ENCODE measurements at regions not wholly inside any gene's neighbourhood (a gene's known extent, or its start where the extent isn't known, plus 50 kb on each side); places are given as distances from the start of the nearest gene placed in this dataset.

- Histone ChIP-seq H3K4me2 (no peak overlapping the region), H3K36me3 (ENCODE audit: low read depth) (no peaks in the 10 kb centered on the region), H4K20me1 (ENCODE audit: insufficient read depth) (no peaks in the 10 kb centered on the region), H3K79me2 (ENCODE audit: low read depth) (no peaks in the 10 kb centered on the region), H3K9me2 (ENCODE audit: insufficient read depth) (no peaks in the 10 kb centered on the region), H3K27me3 (ENCODE audit: insufficient read depth, low read depth) (no peaks in the 10 kb centered on the region), H3K4me3 (no peak overlapping the region), H3K9me3 (ENCODE audit: insufficient read depth, low read depth) (no peaks in the 10 kb centered on the region), H3K4me1 (replicated peaks; ENCODE audit: insufficient read depth) (no peaks in the 10 kb centered on the region), H2AFZ (no peak overlapping the region), H3F3A (ENCODE audit: insufficient read depth, low read depth) (no peaks in the 10 kb centered on the region), H3K27ac (no peak overlapping the region)
- TF ChIP-seq, protein P1, sequence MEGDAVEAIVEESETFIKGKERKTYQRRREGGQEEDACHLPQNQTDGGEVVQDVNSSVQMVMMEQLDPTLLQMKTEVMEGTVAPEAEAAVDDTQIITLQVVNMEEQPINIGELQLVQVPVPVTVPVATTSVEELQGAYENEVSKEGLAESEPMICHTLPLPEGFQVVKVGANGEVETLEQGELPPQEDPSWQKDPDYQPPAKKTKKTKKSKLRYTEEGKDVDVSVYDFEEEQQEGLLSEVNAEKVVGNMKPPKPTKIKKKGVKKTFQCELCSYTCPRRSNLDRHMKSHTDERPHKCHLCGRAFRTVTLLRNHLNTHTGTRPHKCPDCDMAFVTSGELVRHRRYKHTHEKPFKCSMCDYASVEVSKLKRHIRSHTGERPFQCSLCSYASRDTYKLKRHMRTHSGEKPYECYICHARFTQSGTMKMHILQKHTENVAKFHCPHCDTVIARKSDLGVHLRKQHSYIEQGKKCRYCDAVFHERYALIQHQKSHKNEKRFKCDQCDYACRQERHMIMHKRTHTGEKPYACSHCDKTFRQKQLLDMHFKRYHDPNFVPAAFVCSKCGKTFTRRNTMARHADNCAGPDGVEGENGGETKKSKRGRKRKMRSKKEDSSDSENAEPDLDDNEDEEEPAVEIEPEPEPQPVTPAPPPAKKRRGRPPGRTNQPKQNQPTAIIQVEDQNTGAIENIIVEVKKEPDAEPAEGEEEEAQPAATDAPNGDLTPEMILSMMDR (conservative IDR thresholded peaks at IDR 0.05) = no peak
- TF ChIP-seq EZH2 (IDR thresholded peaks at IDR 0.05; ENCODE audit: low read depth) = no peak
- ChIA-PET CTCF (no interaction called here), POLR2A (ENCODE audit: unreplicated experiment) (no interaction called here)
- no peak for DNase-seq
- intact Hi-C loops (cut with micrococcal nuclease; ENCODE audit: unreplicated experiment) = no loop called here
- no TSS peak for BruUV-seq (replicated peaks)
These were observed 71.7 kb upstream of the PRMT6 start for GRCh38 chr1:106984801-106985200.

GRCh38 chr1:106986603-106987002 is 69.9 kb upstream of the PRMT6 start:
- Histone ChIP-seq H2AFZ (no peak overlapping the region), H3K4me3 (no peak overlapping the region), H4K20me1 (ENCODE audit: insufficient read depth) (no peaks in the 10 kb centered on the region), H3K4me1 (replicated peaks; ENCODE audit: insufficient read depth) (no peaks in the 10 kb centered on the region), H3F3A (ENCODE audit: insufficient read depth, low read depth) (no peaks in the 10 kb centered on the region), H3K9me3 (ENCODE audit: insufficient read depth, low read depth) (no peaks in the 10 kb centered on the region), H3K27me3 (ENCODE audit: insufficient read depth, low read depth) (no peaks in the 10 kb centered on the region), H3K9me2 (ENCODE audit: insufficient read depth) (no peaks in the 10 kb centered on the region), H3K4me2 (no peak overlapping the region), H3K27ac (no peak overlapping the region), H3K36me3 (ENCODE audit: low read depth) (no peaks in the 10 kb centered on the region), H3K79me2 (ENCODE audit: low read depth) (no peaks in the 10 kb centered on the region)
- intact Hi-C loops (cut with micrococcal nuclease; ENCODE audit: unreplicated experiment) = no loop called here
- no peak for TF ChIP-seq EZH2 (IDR thresholded peaks at IDR 0.05; ENCODE audit: low read depth)
- TF ChIP-seq, protein P1 (conservative IDR thresholded peaks at IDR 0.05) = no peak
- CTCF ChIA-PET = no interaction called here
- POLR2A ChIA-PET (ENCODE audit: unreplicated experiment) = no interaction called here
- DNase-seq = no peak
- BruUV-seq (replicated peaks) = no TSS peak

DNA sequence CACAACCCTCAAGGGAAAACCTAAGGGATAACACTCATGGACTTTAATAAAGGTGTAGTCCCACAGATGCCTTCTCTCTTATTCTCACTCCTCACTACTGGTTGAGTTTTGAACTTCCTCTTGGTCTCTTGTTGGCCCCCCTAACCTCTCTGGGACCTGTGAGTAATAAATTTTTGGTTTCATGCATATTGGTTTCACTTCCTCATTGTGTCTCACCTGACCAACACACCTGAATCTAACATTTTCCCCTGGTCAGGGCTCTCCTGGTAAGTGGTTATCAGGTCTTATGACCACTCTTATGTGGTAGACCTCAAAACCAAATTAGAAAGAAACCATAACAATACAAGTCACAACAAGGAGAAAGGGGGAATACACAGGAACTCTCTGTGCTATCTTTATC is 60.5 kb upstream of the PRMT6 start:
- POLR2A ChIA-PET (ENCODE audit: unreplicated experiment) = no interaction called here
- no peaks in the 10 kb centered on the region for H4K20me1 ChIP-seq (ENCODE audit: insufficient read depth)
- intact Hi-C loops (cut with micrococcal nuclease; ENCODE audit: unreplicated experiment) = no loop called here

More for the DNA sequence above, 60.5 kb upstream of the PRMT6 start:
- no peak overlapping the region for H3K27ac ChIP-seq
- H3K4me2 ChIP-seq = no peak overlapping the region
- no peaks in the 10 kb centered on the region for H3K9me2 ChIP-seq (ENCODE audit: insufficient read depth)
- H3K4me1 ChIP-seq (replicated peaks; ENCODE audit: insufficient read depth) = no peaks in the 10 kb centered on the region
- no peaks in the 10 kb centered on the region for H3K27me3 ChIP-seq (ENCODE audit: insufficient read depth, low read depth)
- no peak overlapping the region for H3K4me3 ChIP-seq
- H3K79me2 ChIP-seq (ENCODE audit: low read depth) = no peaks in the 10 kb centered on the region
- no peaks in the 10 kb centered on the region for H3F3A ChIP-seq (ENCODE audit: insufficient read depth, low read depth)
- no peak for TF ChIP-seq EZH2 (IDR thresholded peaks at IDR 0.05; ENCODE audit: low read depth)
- TF ChIP-seq, protein P1 (conservative IDR thresholded peaks at IDR 0.05) = no peak
- no TSS peak for BruUV-seq (replicated peaks)
- CTCF ChIA-PET = no interaction called here
- no peaks in the 10 kb centered on the region for H3K9me3 ChIP-seq (ENCODE audit: insufficient read depth, low read depth)
- DNase-seq = no peak
- H2AFZ ChIP-seq = no peak overlapping the region
- no peaks in the 10 kb centered on the region for H3K36me3 ChIP-seq (ENCODE audit: low read depth)

Data from PC-9 (cell line).